GM12891 (cell line): ENCODE measurements at regions not wholly inside any gene's neighbourhood (a gene's known extent, or its start where the extent isn't known, plus 50 kb on each side); places are given as distances from the start of the nearest gene placed in this dataset.

Experiments
- DNase-seq: peaks from one replicate; pipeline ENCODE4 v3.0.0; 2011; ENCODE audit warnings: low spot score; ENCODE audit not compliant: insufficient read length
- FAIRE-seq: peaks from 2 replicates; lab custom pipeline; 2011; peaks lifted over from hg19 to GRCh38; lab: Jason Lieb, UNC
- PAX5 ChIP-seq: IDR thresholded peaks from 2 replicates; pipeline ENCODE4 v1.6.1; 2011; ENCODE audit warnings: low read length, moderate library complexity, mild to moderate bottlenecking; ENCODE audit not compliant: insufficient read depth, severe bottlenecking
- POLR2A ChIP-seq: IDR thresholded peaks from 2 replicates; pipeline ENCODE4 v1.6.1; 2011; ENCODE audit warnings: low read depth, low read length, control low read depth
- POLR2AphosphoS5 ChIP-seq: IDR thresholded peaks from 2 replicates; pipeline ENCODE4 v1.6.1; 2011; ENCODE audit warnings: low read depth, low read length, control low read depth
- POU2F2 ChIP-seq: IDR thresholded peaks from 2 replicates; pipeline ENCODE4 v1.6.1; 2011; ENCODE audit warnings: low read depth, mild to moderate bottlenecking, control low read depth, low read length, moderate library complexity
- SPI1 ChIP-seq: IDR thresholded peaks from 2 replicates; pipeline ENCODE4 v1.6.1; 2011; ENCODE audit warnings: low read depth, low read length, control low read depth
- TAF1 ChIP-seq: IDR thresholded peaks from 2 replicates; pipeline ENCODE4 v1.6.1; 2011; ENCODE audit warnings: low read depth, low read length, control low read depth

DNA sequence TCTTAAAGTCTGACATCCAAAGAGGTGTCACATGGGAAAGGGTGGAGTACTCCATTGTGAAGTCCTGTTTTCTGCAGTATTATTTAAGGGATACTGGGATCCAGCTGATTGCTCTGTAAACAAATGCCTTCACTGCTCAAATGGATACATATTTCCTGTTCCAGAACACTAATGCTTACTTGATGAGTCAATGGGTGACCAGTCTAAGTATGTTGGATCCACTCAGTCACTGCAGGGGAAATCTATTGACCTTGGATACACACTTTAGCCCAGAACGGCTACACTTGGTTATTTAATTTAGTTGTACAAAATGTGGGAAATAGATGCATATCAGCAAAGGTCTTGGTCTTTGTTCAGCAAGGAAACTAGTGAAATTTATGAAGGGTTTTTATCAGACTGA lies 261.4 kb downstream of the MAP2K4 start:
- no peak for TF ChIP-seq PAX5
- TF ChIP-seq POLR2A: no peak
- no peak for TF ChIP-seq POU2F2
- TF ChIP-seq TAF1: no peak
- no peak for TF ChIP-seq POLR2AphosphoS5
- TF ChIP-seq SPI1: no peak
- DNase-seq: no peak
- no peak for FAIRE-seq

DNA sequence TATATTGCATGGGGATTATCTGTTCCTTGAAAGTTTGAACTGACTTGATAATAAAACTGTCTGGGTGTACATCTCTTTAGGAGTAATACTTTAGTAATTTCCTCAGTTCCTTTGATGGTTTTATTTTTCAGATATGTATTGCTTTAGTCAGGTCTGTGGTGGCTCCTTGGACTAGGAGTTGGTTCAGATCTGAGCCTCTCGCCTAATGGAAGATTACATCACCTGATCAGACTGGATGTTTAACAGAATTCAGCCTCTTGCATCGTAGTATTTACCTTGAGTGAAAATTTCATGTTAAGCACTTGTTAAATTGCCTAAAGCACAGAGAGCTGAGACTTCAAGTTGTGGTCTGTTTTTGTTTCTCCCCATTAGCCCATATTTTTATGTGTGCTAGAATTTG lies 267.3 kb downstream of the MAP2K4 start:
- FAIRE-seq (no peak), DNase-seq (no peak)
- TF ChIP-seq TAF1 (no peak), POLR2A (no peak), PAX5 (no peak), POLR2AphosphoS5 (no peak), POU2F2 (no peak)

DNA sequence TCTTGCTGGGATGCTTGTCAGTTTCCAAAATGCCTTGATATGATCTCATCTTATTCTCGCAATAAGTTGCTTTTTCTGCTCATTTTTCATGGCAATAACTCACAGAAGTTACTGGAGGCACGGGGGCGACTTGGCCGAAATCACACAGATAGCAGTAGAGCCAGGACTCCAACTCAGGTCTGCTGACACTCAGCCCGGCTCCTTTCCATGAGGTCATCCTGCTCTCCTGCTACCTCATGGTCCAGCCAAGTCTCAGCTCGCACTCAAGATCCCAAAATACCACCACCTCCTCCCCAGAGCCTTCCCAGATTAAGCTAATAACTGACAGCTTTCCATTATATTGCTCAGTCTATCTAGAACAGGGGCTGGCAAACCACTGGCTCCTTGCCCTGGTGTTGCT lies 269.5 kb downstream of the MAP2K4 start:
- DNase-seq (no peak), FAIRE-seq (no peak)
- TF ChIP-seq PAX5 (no peak), SPI1 (no peak), POLR2AphosphoS5 (no peak)

DNA sequence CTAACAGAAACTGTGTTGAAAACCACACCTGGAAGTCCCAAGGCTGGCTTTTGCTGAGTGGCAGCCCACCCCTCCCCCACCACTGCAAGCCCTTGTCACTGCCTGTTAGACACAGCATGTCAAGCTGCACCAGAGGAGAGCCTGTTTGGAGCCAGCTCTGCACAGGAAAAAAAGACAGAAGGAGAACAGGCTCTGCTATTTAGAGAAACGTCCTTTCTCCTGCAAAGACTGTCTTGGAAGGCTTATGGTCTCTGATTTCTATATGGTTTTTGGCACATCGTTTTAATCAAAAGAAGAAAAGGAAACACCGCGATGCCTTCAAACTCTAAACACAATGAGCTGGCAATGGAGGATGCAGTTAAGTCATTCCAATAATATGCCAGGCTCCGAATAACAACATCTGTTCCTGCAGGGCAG lies 275.5 kb downstream of the MAP2K4 start:
- TF ChIP-seq POLR2A: no peak
- no peak for TF ChIP-seq PAX5
- no peak for TF ChIP-seq TAF1
- no peak for TF ChIP-seq POU2F2
- no peak for TF ChIP-seq SPI1
- TF ChIP-seq POLR2AphosphoS5: no peak
- no peak for FAIRE-seq

DNA sequence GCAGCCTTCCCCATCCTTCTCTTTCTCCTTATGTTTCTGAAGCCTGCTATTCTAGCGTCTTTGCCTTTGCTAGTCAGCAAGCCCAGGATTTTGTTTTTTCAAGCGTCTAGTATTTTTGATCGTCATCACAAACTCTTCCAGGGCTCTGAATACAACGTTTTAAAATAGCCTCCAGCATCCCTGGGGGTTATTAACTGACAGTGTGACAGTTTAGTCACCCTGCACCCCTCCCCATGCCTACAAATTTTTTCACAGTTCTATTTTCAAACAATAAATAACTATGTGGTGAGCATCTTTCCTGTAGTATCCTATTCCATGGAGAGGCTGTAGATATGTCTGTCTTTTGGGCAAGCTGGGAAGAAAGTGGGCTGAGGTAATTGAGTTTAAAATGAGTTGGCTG lies 280.9 kb downstream of the MAP2K4 start:
- DNase-seq (no peak), FAIRE-seq (no peak)
- TF ChIP-seq PAX5 (no peak), TAF1 (no peak), POLR2AphosphoS5 (no peak), POU2F2 (no peak), POLR2A (no peak), SPI1 (no peak)

More for the DNA sequence above, 275.5 kb downstream of the MAP2K4 start:
- no peak for DNase-seq

DNA sequence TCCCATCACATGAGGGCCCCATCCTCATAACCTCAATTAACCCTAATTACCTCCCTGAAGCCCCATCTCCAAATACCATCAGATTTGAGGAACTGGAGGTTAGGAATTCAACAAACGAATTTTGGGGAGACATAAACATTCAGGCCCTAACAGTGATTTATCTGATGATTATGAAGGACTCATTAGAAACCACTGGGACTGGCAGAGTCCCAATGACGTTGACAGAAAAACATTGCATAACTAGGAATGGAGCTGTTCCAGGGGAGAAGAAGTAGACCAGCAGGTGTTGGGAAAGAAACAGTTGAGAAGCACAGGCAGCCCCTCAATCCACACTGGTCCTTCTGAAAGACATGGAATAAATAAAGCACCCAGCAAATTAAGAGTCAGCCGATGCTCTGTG lies 282.0 kb downstream of the MAP2K4 start:
- FAIRE-seq: no peak
- DNase-seq: no peak
- no peak for TF ChIP-seq PAX5
- no peak for TF ChIP-seq POLR2AphosphoS5
- TF ChIP-seq POLR2A: no peak
- no peak for TF ChIP-seq POU2F2
- TF ChIP-seq SPI1: no peak

DNA sequence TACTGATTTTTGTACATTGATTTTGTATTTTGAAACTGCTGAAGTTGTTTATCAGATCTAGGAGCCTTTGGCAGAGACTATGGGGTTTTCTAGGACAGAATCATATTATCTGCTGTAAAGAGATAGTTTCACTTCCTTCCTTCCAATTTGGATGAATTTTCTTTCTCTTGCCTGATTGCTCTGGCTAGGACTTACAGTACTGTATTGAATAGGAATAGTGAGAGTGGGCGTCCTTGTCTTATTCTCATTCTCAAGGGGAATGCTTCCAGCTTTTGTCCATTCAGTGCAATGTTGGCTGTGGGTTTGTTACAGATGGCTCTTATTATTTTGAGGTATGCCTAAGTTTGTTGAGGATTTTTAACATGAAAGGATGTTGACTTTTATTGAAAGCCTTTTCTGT lies 290.1 kb downstream of the MAP2K4 start:
- FAIRE-seq: no peak
- no peak for DNase-seq
- peak; percentile 25; the same call in 1 of the 2 replicates for TF ChIP-seq SPI1
- no peak for TF ChIP-seq POLR2AphosphoS5

DNA sequence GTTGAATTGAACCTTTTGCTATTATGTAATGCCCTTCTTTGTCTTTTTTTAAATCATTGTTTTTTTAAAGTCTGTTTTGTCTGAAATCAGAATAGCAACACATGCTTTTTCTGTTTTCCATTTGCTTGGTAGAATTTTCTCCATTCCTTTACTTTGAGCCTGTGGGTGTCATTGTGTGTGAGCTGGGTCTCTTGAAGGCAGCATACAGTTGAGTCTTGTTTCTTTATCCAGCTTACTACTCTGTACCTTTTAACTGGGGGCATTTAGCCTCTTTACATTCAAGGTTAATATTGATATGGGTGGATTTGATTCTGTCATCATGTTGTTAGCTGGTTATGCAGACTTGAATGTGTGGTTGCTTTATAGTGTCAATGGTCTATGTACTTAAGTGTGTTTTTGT lies 292.0 kb downstream of the MAP2K4 start:
- FAIRE-seq (no peak), DNase-seq (no peak)
- TF ChIP-seq POLR2AphosphoS5 (no peak), POU2F2 (no peak), POLR2A (no peak), PAX5 (no peak), SPI1 (no peak)

DNA sequence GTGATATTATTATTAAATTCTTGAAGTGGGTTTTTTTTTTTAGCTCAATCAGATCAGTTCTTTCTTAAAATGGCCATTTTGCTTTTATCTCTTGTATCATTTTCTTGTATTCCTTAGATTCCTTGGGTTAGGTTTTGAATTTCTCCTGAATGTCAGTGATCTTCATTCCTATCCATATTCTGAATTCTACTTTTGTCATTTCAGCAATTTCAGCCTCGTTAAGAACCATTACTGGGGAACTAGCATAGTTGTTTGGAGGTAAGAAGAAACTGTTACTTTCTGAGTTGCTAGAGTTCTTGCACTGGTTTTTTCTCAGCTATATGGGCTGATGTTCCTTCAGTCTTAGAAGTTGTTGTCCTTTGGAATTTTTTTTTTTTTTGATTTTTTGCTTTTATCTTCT lies 293.1 kb downstream of the MAP2K4 start:
- FAIRE-seq (no peak), DNase-seq (no peak)
- TF ChIP-seq POU2F2: no peak
- TF ChIP-seq POLR2AphosphoS5: no peak
- TF ChIP-seq SPI1: no peak
- no peak for TF ChIP-seq POLR2A
- no peak for TF ChIP-seq TAF1
- no peak for TF ChIP-seq PAX5

DNA sequence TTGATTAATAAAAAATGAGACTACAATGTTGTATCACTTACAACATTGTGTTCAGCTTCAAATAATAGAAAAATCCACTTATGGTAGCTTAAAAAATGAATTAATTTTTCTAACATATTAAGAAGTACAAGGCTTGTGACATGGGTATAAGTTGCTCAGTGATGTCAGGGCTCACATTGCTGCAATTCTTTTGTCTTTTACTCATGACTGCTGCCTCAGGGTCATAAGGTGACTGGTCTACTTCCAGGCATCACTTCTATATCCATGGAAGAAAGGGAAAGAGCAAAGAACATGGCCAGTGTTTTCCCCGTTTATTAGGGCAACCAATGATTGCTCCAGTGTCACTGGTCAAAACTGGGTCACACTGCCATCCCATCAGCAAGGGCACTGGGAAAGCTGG lies 295.3 kb downstream of the MAP2K4 start:
- no peak for DNase-seq
- no peak for TF ChIP-seq TAF1
- no peak for TF ChIP-seq POLR2A
- no peak for TF ChIP-seq SPI1
- TF ChIP-seq POLR2AphosphoS5: no peak
- TF ChIP-seq PAX5: no peak
- no peak for TF ChIP-seq POU2F2
- FAIRE-seq: no peak
